ENCODE measurements at regions not wholly inside any gene's neighbourhood (a gene's known extent, or its start where the extent isn't known, plus 50 kb on each side); places are given as distances from the start of the nearest gene placed in this dataset.

- DNase-seq (ENCODE audit: low spot score): no peak
Measured at GRCh38 chr1:168918860-168919741, 187.4 kb upstream of the ATP1B1 start.

DNA sequence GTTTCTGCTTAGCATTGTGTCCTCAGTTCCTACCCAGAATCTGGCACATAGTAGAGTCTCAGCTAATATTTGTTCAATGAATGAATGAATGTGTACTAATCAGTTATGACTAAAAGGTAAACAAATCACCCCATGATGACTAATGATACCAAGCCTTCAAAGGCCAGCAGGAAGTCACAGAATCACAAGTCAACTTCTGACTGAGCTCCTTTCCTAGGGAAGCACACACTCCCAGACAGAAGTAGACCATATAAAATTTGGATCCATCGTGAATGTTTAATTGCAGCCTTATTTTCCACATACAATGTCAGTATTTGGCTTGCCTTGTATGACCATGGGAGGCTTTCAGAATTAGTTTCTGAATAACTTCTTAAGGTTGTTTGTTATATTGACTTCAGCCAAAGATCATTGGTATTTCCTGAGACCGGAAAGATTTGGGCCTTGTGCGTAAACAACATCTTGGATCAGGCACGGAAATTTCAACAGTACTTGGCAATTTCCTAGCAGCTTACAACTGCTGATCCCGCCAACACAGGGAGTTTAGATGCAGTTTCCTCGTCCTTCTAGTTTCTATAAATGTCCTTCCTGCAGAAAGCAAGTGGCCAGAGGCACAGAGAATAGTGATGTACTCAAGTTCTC is 185.9 kb upstream of the ATP1B1 start:
- DNase-seq (ENCODE audit: low spot score): peak; percentile 50

DNA sequence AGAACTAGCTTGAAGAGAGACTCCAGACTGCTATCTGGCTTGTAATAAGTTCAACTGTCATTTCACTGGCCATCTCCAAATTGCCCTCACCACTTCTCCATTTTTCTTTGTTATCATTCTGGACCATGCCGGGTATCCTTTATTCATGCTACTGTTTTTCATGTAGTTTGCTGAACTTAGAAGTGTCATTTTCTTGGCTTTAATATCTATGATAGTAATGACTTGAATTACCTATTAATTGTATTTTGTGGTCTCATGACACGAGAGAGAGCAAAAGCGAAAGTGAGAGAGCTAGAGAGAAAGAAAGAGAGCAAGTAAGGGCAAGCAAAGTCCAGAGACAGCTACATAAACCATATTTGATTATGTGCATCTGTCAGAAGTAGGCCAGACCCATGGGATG is 184.9 kb upstream of the ATP1B1 start:
- no peak for DNase-seq (ENCODE audit: low spot score)

- DNase-seq (ENCODE audit: low spot score): no peak
Measured at GRCh38 chr1:168923521-168924136, 182.9 kb upstream of the ATP1B1 start.

DNA sequence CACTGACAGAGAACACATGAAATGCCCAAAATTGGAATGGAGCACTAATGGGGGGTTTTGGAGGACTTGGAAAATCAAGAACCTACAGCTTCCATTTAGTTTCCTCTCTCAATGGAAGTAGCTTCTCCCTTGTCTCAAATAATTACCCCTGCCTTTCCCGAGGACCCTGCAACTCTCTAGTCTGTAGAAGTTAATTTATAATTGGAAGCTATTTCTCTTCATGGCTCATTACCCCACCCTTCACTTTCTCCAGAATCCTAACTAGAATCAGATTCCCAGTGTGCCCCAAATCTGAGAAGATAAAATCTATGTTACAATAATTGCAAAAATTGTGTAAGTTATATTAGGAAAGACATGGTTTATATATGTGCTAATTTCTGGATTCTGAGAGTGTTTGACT is 181.5 kb upstream of the ATP1B1 start:
- no peak for DNase-seq (ENCODE audit: low spot score)

- no peak for DNase-seq (ENCODE audit: low spot score)
Measured at GRCh38 chr1:168926236-168926635, 180.3 kb upstream of the ATP1B1 start.

DNA sequence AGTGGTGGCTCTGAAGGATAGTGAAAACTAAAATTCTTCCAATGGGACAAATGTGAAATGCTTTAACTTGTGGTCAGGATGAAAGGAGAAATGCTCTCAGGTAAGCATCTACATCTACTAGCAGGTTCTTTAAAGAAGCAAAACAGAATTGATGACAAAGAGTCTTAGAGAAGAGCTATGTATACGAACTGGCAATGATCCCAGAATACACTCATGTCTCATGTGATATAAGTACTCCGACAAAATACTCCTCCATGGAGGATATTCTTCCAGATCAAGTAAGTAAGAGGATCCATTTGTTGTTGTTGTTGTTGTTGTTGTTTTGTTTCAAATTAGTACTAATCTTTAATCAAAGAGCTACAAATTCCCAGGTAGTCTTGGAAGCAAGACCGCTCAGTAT is 174.0 kb upstream of the ATP1B1 start:
- DNase-seq (ENCODE audit: low spot score): no peak

- no peak for DNase-seq (ENCODE audit: low spot score)
Measured at GRCh38 chr1:168933141-168933805, 173.2 kb upstream of the ATP1B1 start.

DNA sequence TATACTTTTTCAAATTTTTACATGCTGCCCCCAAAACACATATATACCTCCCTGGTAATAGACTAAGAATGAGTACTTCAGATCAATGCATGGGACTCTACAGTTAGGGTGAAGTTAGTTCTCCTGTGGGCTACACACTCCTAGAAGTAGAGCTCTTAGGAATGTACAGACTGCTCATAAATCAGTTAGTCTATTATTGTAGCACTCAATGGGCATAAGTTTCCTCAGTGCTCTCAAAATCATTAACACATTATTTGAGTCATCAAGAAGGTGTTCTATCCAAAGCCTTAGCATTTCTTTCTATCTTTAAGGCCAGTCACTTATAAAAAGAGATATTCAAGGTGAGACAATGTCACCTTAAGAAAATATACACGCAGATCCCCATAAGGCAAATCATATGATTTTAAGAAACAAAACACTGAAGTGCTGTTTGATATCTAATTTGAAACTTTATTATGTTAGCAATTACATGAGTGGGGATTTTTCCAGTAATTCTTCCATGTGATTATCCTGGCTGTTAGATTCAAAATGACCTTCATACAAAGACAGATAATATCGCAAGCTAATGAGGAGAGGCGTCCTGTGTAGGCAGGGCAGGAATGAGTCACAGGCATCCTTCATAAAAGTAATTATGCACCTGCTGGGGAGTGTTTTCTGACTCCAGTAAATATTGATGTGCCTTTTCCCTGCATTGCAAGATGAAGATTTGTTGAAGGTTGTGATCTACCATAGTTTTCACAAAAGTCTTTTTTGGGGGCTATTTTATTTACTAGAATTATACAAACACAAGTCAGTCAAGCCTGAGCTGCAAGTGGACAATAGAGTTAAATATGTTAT is 167.2 kb upstream of the ATP1B1 start:
- peak; percentile 69 for DNase-seq (ENCODE audit: low spot score)

- DNase-seq (ENCODE audit: low spot score): no peak
Measured at GRCh38 chr1:168939947-168940223, 166.6 kb upstream of the ATP1B1 start.

GRCh38 chr1:168941640-168942039 is 164.8 kb upstream of the ATP1B1 start:
- no peak for DNase-seq (ENCODE audit: low spot score)

DNA sequence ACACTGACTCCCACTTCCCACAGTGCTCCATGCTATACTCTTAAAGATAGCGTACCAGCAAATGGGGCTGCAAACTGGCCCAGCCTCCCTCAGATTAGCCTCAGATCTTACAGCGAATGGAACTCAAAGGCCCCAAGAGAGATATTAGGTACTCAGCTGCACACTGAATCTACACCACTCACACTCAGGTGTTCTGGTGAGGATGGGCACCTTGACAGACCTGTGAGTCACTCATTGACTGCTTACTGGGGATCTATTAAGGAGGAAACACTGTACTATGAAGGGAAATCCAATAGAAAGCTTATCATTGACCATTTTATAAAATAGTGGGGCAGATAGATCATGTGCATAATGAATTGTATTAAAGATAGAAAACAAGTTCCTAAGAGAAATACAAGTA is 164.3 kb upstream of the ATP1B1 start:
- no peak for DNase-seq (ENCODE audit: low spot score)

- no peak for DNase-seq (ENCODE audit: low spot score)
Measured at GRCh38 chr1:168945870-168946269, 160.6 kb upstream of the ATP1B1 start.

DNA sequence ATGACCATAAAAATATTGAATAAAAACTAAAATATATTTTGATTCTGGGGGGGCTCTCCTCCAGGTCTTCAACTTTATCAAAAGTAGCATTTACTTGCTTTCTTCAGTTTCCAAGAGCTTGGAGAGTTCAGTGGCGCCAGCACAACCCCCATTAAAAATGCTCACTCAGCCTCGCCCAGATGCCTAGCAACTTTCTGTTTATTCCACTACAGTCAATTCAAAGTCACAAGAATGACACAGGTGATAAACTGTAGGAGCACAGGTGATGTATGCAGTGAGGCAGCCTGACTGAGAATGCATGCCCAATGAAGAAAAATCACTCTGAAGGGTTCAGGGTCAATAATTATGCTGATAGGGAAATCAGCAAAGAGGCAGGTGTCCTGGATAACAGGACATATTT is 159.4 kb upstream of the ATP1B1 start:
- DNase-seq (ENCODE audit: low spot score): no peak

GRCh38 chr1:168949672-168950071 is 156.8 kb upstream of the ATP1B1 start:
- DNase-seq (ENCODE audit: low spot score): no peak

- DNase-seq (ENCODE audit: low spot score): no peak
Measured at GRCh38 chr1:168957818-168958217, 148.7 kb upstream of the ATP1B1 start.

GRCh38 chr1:168958562-168959289 is 147.8 kb upstream of the ATP1B1 start:
- DNase-seq (ENCODE audit: low spot score): no peak

DNA sequence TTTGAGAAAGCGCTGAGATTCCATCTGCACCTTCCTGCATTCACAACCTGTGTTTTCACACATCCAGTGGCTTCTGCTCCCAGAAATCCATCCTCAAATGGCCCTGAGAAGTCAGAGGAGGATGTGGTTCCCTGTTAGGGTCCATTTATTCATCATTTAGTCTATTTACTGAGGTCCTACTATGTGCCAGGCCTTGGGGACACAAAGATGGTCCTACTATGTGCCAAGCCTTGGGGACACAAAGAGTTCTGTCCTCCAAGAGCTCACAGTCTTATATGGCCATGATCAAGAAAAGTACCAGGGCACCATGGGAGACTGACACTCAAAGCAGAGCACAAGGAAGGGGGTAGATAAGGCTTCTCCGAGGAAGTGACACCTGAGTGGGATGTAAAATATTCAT is 147.1 kb upstream of the ATP1B1 start:
- DNase-seq (ENCODE audit: low spot score): no peak

DNA sequence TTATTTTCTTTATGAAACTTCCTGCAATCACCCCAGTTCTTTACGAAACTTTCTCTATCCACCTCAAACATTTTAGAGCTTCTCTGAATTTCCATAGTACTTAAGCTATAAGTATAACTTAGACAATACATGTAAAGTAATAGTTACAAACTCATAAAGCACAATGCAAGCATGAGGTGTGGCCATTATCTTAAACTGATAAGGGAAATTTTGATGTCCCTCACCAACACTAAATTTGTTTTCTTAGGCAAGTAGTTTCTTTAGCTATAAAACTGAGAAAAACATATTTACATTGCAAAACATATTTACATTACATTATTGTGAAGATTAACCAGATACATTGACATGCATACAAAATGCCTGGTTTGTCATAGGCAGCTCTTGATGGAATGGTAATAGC is 146.4 kb upstream of the ATP1B1 start:
- DNase-seq (ENCODE audit: low spot score): no peak

- DNase-seq (ENCODE audit: low spot score): no peak
Measured at GRCh38 chr1:168960595-168960994, 145.9 kb upstream of the ATP1B1 start.

DNA sequence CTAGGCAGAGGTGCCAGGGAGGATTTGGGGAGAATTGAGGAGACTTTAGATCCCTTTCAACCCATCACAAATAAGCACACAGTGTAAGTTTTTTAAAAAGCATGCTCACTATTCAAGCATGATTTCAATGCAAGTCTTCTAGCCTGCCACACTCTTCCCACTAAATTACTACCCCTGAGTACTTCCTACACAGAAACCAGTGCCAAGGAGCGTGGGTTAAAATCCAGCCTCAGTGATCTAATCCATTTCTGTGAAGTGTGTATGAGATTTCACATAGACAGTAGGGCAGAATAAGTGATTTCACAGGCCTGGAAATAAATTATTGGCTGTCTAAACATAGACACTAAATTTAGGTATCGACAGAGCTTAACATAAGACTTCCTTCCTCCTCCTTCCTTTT is 142.9 kb upstream of the ATP1B1 start:
- no peak for DNase-seq (ENCODE audit: low spot score)
